ENCODE measurements at regions not wholly inside any gene's neighbourhood (a gene's known extent, or its start where the extent isn't known, plus 50 kb on each side); places are given as distances from the start of the nearest gene placed in this dataset.
"Not testable (repeated sequence)": the region's sequence is repeated elsewhere in the genome, so short reads cannot be mapped to it uniquely, and the experiment has no call there.

GRCh38 chrX:150232222-150232621, 130.9 kb upstream of the MAMLD1 start:
- not testable (repeated sequence) for TF ChIP-seq ZNF598 (CRISPR knock-in tag; IDR thresholded peaks at IDR 0.05; ENCODE audit: borderline replicate concordance); SMARCC2 (IDR thresholded peaks at IDR 0.05); RFX5 (IDR thresholded peaks at IDR 0.05; ENCODE audit: low read depth, low read length); BCLAF1 (IDR thresholded peaks at IDR 0.05); POLR2A (IDR thresholded peaks at IDR 0.05; ENCODE audit: insufficient read depth in 1 of 2, low read depth in 2 of 2, low read length in 2 of 2); HNF4G (IDR thresholded peaks at IDR 0.05; ENCODE audit: borderline replicate concordance, low read depth, low read length); HNF4G (CRISPR knock-in tag; IDR thresholded peaks at IDR 0.05; ENCODE audit: borderline replicate concordance, low read depth); ELK4 (CRISPR knock-in tag; IDR thresholded peaks at IDR 0.05; ENCODE audit: borderline replicate concordance); THYN1 (CRISPR knock-in tag; IDR thresholded peaks at IDR 0.05; ENCODE audit: borderline replicate concordance, low read depth); PHF8 (CRISPR knock-in tag; IDR thresholded peaks at IDR 0.05); MXD1 (CRISPR knock-in tag; IDR thresholded peaks at IDR 0.05); FOXP1 (IDR thresholded peaks at IDR 0.05); FOXP1 (CRISPR knock-in tag; IDR thresholded peaks at IDR 0.05); ZFP1 (CRISPR knock-in tag; IDR thresholded peaks at IDR 0.05)
- TF ChIP-seq, protein P1, sequence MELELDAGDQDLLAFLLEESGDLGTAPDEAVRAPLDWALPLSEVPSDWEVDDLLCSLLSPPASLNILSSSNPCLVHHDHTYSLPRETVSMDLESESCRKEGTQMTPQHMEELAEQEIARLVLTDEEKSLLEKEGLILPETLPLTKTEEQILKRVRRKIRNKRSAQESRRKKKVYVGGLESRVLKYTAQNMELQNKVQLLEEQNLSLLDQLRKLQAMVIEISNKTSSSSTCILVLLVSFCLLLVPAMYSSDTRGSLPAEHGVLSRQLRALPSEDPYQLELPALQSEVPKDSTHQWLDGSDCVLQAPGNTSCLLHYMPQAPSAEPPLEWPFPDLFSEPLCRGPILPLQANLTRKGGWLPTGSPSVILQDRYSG (CRISPR knock-in tag; IDR thresholded peaks at IDR 0.05), result not testable (repeated sequence)
- TF ChIP-seq, protein P2, sequence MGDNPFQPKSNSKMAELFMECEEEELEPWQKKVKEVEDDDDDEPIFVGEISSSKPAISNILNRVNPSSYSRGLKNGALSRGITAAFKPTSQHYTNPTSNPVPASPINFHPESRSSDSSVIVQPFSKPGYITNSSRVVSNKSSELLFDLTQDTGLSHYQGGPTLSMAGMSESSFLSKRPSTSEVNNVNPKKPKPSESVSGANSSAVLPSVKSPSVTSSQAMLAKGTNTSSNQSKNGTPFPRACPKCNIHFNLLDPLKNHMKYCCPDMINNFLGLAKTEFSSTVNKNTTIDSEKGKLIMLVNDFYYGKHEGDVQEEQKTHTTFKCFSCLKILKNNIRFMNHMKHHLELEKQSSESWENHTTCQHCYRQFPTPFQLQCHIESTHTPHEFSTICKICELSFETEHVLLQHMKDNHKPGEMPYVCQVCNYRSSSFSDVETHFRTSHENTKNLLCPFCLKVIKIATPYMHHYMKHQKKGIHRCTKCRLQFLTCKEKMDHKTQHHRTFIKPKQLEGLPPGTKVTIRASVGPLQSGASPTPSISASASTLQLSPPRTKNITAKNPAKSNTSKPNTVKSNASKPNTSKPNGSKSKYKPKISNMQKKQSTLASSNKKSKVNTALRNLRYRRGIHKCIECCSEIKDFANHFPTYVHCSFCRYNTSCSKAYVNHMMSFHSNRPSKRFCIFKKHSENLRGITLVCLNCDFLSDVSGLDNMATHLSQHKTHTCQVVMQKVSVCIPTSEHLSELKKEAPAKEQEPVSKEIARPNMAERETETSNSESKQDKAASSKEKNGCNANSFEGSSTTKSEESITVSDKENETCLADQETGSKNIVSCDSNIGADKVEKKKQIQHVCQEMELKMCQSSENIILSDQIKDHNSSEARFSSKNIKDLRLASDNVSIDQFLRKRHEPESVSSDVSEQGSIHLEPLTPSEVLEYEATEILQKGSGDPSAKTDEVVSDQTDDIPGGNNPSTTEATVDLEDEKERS (CRISPR knock-in tag; IDR thresholded peaks at IDR 0.05), result not testable (repeated sequence)

Measured in HepG2 (cell line).